IPS DF 6.9 (cell line): ENCODE measurements at regions not wholly inside any gene's neighbourhood (a gene's known extent, or its start where the extent isn't known, plus 50 kb on each side); places are given as distances from the start of the nearest gene placed in this dataset.

ENCODE experiments used
- DNase-seq: peaks from one replicate; pipeline ENCODE4 v3.0.0-alpha.2; 2013; ENCODE audit warnings: low read depth, low spot score
- H3K27ac ChIP-seq: one replicate; pipeline ENCODE4 v1.5.1; 2013; ENCODE audit warnings: low read length, control low read depth
- H3K27me3 ChIP-seq: 2 replicates; pipeline ENCODE4 v1.6.1; 2013; ENCODE audit warnings: mild to moderate bottlenecking, low read length; ENCODE audit not compliant: control insufficient read depth, insufficient read depth
- H3K36me3 ChIP-seq: 2 replicates; pipeline ENCODE4 v1.6.1; 2013; ENCODE audit warnings: low read length; ENCODE audit not compliant: control insufficient read depth, insufficient read depth
- H3K4me1 ChIP-seq: 2 replicates; pipeline ENCODE4 v1.6.1; 2013; ENCODE audit warnings: low read length; ENCODE audit not compliant: control insufficient read depth, insufficient read depth
- H3K4me3 ChIP-seq: 2 replicates; pipeline ENCODE4 v1.5.1; 2013; ENCODE audit warnings: mild to moderate bottlenecking, low read length
- H3K9me3 ChIP-seq: 2 replicates; pipeline ENCODE4 v1.6.1; 2013; ENCODE audit warnings: low read length, inconsistent platforms; ENCODE audit not compliant: control insufficient read depth, insufficient read depth
- WGBS: extraction: QIAGEN DNeasy Blood & Tissue Kit; methylation state at CpG from one replicate; pipeline ENCODE4 v1.1.7; 2013; ENCODE audit warnings: mixed read lengths, missing lambda C conversion rate; ENCODE audit not compliant: insufficient read length, insufficient coverage; 5-methylcytosine and 5-hydroxymethylcytosine counted together

DNA sequence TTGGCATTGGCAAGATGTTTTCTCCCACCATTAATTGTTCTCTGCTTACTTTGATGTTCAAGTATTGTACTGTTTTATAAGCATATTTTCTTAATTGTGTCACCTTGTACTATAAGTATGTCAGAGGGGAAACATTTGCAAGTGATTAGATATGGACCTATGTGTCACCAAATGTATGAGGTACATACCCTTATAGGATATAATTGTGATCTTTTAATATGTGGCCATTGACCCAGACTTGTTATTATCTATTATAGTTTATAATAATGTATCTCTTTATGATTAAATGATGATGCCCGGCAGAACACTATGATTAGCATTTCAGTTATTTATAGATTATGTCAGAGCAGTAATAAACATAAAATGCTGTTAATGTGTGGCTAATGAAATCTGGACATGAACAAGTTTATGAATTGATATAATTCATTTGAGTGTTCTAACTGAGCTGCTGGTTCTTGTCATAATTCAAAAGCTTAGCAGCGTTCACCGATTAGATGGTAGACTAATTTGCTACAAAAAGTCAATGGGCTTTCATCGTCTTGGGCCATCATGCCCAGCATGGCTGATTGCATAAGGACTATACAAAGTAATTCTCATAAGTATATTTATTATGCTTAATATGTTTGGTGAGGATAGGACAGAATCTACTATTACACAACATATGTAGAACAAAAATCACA is 480.9 kb upstream of the FANCL start:
- H3K4me3 ChIP-seq = no peak overlapping the region
- DNase-seq = no peak
- no peak overlapping the region for H3K27ac ChIP-seq
- peaks cover 2% of the 10 kb centered on the region; the same call in 1 of the 2 replicates for H3K4me1 ChIP-seq
- WGBS = no CpG with 5 or more reads among the region's 4 CpGs
- no peaks in the 10 kb centered on the region for H3K27me3 ChIP-seq
- no peaks in the 10 kb centered on the region for H3K9me3 ChIP-seq
- no peaks in the 10 kb centered on the region for H3K36me3 ChIP-seq

DNA sequence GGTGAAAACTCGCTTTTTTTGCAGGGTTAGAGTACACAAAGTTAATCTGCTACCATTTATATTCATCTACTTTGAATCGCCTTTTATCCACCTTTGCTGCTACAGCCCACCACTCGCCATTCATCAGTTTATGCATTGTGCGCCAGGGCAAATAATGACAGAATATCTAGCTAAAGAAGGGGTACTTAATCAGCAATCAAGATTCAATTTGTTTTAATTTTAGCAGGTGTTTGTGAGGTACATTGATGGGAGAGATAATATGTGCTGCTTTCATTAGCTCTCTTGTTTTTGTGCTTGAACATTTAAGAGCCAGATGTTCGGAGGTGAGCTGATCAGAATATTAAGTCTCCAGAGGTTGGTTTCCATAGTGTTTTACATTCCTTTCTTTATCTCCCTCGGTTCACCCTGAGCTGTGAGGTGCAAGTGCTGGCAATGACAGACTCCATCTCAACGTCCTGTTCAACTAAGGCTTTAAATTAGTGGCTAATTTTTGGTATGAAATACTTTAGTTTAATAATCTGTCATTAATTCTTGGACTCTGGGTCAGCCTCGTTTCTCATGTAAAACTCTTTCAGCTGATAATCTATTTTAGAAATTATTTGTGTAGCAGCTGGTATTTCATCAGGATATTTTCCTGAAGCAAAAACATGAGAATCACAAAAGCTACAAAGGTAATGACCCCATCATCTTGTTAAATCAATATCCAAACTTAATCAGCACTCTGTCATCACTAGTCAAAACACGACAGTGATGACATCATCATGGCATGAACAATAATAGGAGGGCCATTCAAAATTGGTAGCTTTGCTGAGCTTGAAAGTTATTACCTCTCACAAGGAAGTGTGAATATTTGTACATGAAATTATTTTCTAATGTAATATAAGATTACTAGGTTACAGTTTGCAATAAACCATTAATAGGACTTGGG is 479.9 kb upstream of the FANCL start:
- no peak overlapping the region for H3K4me3 ChIP-seq

DNA sequence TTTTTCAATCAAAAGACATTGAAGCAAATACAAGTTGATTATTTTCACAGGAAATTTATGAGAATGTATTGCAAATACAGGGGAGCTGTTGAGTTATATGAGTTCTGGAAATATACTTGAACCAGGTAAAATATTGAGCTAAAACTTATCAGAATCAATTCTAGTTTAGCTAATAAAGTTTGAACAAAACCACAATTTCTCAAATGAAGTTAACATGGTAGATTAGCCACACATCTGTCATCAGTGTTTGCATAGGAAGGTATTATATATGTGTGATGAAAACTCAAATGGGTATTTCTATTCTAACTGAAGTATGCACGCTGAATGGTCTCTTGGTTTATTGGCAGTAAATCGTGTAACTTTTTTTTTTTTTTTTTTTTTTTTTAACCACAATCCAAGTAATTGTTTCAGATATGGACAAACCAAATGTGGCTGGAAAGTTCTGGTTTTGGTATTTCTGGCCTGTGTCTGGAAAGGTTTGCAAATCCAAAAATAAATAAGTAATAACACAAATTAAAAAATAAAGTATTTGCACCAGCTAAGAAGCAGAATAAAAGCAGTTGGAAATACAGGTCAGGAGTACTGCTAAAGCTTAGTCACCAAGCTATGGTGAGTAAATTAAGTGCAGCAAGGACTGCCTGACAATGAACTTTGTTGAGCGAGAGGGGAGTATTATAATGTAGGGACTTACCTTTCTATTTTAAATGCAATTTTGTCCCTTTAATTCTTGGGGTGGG is 479.1 kb upstream of the FANCL start:
- Histone ChIP-seq H3K27me3 (no peaks in the 10 kb centered on the region), H3K27ac (no peak overlapping the region), H3K9me3 (no peaks in the 10 kb centered on the region), H3K4me1 (peaks cover 2% of the 10 kb centered on the region; the same call in 1 of the 2 replicates), H3K4me3 (no peak overlapping the region), H3K36me3 (no peaks in the 10 kb centered on the region)
- no peak for DNase-seq
- WGBS = no CpG with 5 or more reads among the region's 3 CpGs

More for the DNA sequence above, 479.9 kb upstream of the FANCL start:
- Histone ChIP-seq H3K27ac (no peak overlapping the region), H3K4me1 (peaks cover 2% of the 10 kb centered on the region; the same call in 1 of the 2 replicates), H3K27me3 (no peaks in the 10 kb centered on the region), H3K36me3 (no peaks in the 10 kb centered on the region), H3K9me3 (no peaks in the 10 kb centered on the region)
- DNase-seq = no peak
- no CpG with 5 or more reads among the region's 9 CpGs for WGBS

DNA sequence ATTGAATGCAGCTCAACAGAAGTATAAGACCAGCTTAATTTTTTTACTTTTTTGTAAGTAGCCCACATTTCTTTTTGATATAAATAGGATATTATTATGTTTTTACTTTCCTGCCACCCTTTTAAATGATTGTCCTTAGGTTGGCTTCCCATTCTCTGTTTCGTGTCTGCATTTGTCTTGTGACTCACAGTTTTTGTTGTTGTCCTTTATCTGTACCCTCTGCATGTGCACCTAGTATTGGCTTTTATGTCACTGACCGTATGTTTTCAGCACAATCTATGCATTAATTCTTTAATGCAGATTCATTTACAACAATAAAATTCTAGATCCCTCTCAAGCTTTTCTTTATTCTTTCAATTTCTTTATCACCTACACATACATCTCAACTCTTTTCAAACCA is 474.2 kb upstream of the FANCL start:
- no CpG with 5 or more reads among the region's 2 CpGs for WGBS
- Histone ChIP-seq H3K27me3 (no peaks in the 10 kb centered on the region), H3K4me3 (no peak overlapping the region)

DNA sequence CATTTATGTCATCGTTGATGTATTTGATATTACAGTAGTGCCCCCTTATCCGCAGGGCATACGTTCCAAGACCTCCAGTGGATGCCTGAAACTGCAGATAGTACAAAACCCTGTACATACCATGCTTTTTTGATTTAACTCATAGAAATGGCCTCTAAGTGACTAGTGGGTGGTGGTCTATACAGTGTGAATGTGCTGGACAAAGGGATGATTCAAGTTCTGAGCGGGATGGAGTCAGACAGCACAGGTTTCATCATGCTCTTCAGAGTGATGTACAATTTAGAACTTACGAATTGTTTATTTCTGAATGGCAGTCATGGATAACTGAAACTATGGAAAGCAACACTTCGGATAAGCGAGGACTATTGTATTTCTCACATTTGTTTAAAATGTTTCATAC is 473.1 kb upstream of the FANCL start:
- no peak for DNase-seq
- H3K9me3 ChIP-seq = no peaks in the 10 kb centered on the region
- no CpG with 5 or more reads among the region's 7 CpGs for WGBS
- no peak overlapping the region for H3K27ac ChIP-seq
- no peaks in the 10 kb centered on the region for H3K27me3 ChIP-seq
- no peak overlapping the region for H3K4me3 ChIP-seq
- H3K4me1 ChIP-seq = no peaks in the 10 kb centered on the region
- H3K36me3 ChIP-seq = no peaks in the 10 kb centered on the region

More for the DNA sequence above, 474.2 kb upstream of the FANCL start:
- no peak for DNase-seq
- no peaks in the 10 kb centered on the region for H3K9me3 ChIP-seq
- H3K4me1 ChIP-seq = no peaks in the 10 kb centered on the region
- no peak overlapping the region for H3K27ac ChIP-seq
- H3K36me3 ChIP-seq = no peaks in the 10 kb centered on the region

DNA sequence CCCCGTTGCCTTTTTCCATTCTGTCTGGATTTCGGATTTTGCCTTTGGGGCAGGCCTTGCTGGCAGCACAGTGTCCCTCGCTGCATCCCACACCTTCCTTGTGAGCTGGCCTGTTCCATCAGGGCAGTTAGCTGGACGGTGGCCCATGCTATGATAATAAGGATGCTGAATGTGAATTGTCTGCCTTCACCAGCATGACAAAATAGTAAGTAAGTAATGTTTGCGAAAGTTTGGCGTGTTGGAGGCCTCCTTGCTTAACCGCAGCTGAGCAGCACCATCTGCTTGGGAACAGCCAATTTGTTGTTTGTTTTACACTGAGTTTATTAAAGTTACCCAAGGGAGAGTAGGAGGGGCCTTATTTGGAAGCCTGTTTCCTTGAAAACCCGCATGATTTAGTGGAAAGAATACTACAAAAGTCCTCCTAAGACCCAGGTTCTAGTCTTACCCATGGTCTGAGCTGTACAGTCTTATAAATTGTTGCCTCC is 469.7 kb upstream of the FANCL start:
- H3K36me3 ChIP-seq = no peaks in the 10 kb centered on the region
- WGBS = no CpG with 5 or more reads among the region's 8 CpGs
- no peaks in the 10 kb centered on the region for H3K9me3 ChIP-seq
- no peak overlapping the region for H3K4me3 ChIP-seq
- H3K27me3 ChIP-seq = no peaks in the 10 kb centered on the region
- no peaks in the 10 kb centered on the region for H3K4me1 ChIP-seq
- H3K27ac ChIP-seq = no peak overlapping the region
- DNase-seq = no peak

DNA sequence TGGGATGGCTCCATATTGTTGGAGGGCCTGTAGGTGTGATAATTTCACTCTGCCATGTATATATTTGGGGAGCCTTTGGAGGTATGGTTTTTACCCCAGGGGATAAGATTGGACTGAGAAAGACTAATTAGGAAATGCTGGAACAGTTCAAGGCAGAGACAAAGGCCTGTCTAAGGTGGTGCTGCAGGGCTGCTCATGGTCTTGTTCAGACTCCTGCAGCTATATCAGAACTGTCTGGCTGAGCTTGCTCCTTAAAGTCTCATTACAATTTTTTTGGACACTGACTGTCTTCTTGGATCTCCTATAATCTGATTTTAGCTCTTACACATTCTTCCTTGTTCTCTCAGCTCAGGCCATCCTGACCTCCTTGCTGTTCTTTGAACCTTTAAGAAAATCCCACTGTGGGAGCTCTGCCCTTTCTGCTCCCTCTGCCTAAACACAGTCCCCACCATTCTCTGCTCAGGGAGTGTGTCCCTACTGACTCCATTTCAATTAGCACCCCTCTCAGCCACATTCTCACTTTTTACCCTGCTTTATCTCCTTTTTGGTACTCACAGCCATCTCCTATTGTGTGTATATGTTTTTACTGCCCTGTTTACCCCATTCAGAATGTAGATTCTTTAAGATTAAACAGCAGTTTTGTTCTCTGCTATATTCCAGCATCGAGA is 468.7 kb upstream of the FANCL start:
- DNase-seq = no peak
- Histone ChIP-seq H3K27me3 (no peaks in the 10 kb centered on the region), H3K4me1 (no peaks in the 10 kb centered on the region), H3K36me3 (no peaks in the 10 kb centered on the region), H3K4me3 (no peak overlapping the region), H3K27ac (no peak overlapping the region), H3K9me3 (no peaks in the 10 kb centered on the region)
- no CpG with 5 or more reads among the region's 1 CpG for WGBS

DNA sequence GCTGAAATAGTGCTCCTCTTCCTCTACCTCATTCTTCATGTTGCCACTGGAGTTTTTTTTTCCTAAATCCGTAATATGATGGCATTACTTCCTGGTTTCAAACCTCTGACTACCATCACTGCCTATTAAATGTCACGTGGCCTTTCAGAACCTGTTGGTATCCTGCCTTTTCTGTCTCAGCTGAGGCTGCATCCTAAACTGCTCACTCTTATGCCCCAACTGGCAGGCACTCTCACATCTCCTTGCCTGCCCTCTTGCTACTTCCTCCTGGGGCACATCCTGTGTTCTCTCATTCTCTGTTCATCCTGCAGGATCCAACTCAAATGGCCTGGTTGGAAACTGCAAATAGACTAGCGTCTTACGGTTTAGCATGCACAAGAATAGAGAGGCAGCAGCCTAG is 468.1 kb upstream of the FANCL start:
- Histone ChIP-seq H3K36me3 (no peaks in the 10 kb centered on the region), H3K27me3 (no peaks in the 10 kb centered on the region), H3K9me3 (no peaks in the 10 kb centered on the region), H3K27ac (no peak overlapping the region), H3K4me3 (no peak overlapping the region), H3K4me1 (no peaks in the 10 kb centered on the region)
- DNase-seq = no peak
- no CpG with 5 or more reads among the region's 4 CpGs for WGBS

DNA sequence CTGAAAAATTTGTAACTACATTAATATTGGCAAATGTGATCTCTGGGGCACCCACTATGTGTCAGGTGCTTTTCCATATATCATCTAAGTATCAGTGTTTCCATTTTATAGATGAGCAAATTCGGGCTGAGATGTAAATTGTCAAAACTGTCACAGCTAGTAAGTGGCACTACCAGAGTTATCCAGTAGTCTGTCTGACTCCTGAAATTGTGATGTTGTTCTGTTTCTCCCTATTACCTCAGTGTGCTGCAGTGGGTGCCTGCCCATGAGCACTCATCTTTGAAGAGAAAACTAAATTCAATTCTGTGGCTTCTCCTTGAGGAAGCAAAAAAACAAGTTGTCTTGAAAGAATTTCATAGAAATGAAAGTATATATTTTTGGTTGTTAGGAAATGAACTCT is 467.4 kb upstream of the FANCL start:
- no peak overlapping the region for H3K27ac ChIP-seq
- no peaks in the 10 kb centered on the region for H3K36me3 ChIP-seq
- no peaks in the 10 kb centered on the region for H3K9me3 ChIP-seq
- no peaks in the 10 kb centered on the region for H3K4me1 ChIP-seq
- DNase-seq = no peak
- H3K27me3 ChIP-seq = no peaks in the 10 kb centered on the region
- WGBS = no CpG with 5 or more reads among the region's 1 CpG
- H3K4me3 ChIP-seq = no peak overlapping the region
